ENCODE measurements at regions not wholly inside any gene's neighbourhood (a gene's known extent, or its start where the extent isn't known, plus 50 kb on each side); places are given as distances from the start of the nearest gene placed in this dataset.

DNA sequence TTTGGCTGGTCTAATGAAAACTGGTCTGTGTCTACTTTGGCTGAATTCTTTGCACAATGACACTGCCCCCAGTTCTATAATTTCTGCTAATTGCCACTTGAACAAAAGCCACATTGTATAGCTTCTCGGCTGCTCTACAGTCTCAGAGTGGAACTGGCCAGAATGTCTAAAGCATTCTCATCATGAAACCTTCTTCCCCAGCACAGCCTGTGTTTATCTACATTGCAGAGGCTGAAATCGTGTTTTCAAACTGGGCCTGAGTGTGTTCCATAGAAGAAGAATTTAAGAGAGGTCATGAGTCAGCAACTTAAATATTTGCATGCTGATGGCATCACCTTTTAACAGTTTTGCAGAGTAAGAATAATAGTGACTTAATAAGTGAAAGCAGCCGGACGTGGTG lies 177.2 kb downstream of the BUB3 start:
- Histone ChIP-seq H4K8ac (ENCODE audit: low read length) (no peak overlapping the region), H2AFZ (ENCODE audit: low read depth, low read length) (no peak overlapping the region), H3K4me2 (ENCODE audit: low read length, poor library complexity, severe bottlenecking) (no peak overlapping the region), H3K79me1 (replicated peaks; ENCODE audit: low read length, poor library complexity, severe bottlenecking) (no peaks in the 10 kb centered on the region), H2BK15ac (ENCODE audit: low read depth, poor library complexity, severe bottlenecking) (no peak overlapping the region), H3K23ac (ENCODE audit: low read length in 2 of 2) (no peak overlapping the region), H3K27me3 (ENCODE audit: control insufficient read depth in 1 of 2, insufficient read depth in 1 of 2, low read length in 2 of 2) (no peaks in the 10 kb centered on the region), H3K4ac (ENCODE audit: low read depth in 1 of 2, low read length in 2 of 2) (no peak overlapping the region), H3K4me3 (ENCODE audit: insufficient read depth in 1 of 2, low read depth in 1 of 2, low read length in 2 of 2) (no peak overlapping the region), H3K9me3 (ENCODE audit: control insufficient read depth, low read length) (peaks cover 1% of the 10 kb centered on the region), H2BK120ac (ENCODE audit: low read depth, low read length) (no peak overlapping the region), H3K18ac (ENCODE audit: low read depth in 1 of 2, low read length in 2 of 2) (no peak overlapping the region), H2AK5ac (ENCODE audit: low read length, severe bottlenecking) (no peak overlapping the region), H3K9ac (ENCODE audit: low read length) (no peak overlapping the region), H3K27ac (ENCODE audit: low read length, poor library complexity, severe bottlenecking) (no peak overlapping the region), H3K14ac (ENCODE audit: low read length in 2 of 2) (no peak overlapping the region), H3K4me1 (ENCODE audit: control insufficient read depth, insufficient read depth, low read depth, low read length) (no peaks in the 10 kb centered on the region), H3K36me3 (ENCODE audit: control insufficient read depth in 1 of 2, insufficient read depth in 2 of 2, low read depth in 1 of 2, low read length in 2 of 2) (no peaks in the 10 kb centered on the region), H2BK12ac (ENCODE audit: low read length in 2 of 2) (no peak overlapping the region), H2BK5ac (ENCODE audit: low read depth, low read length, poor library complexity, severe bottlenecking) (no peak overlapping the region), H4K91ac (ENCODE audit: low read length) (no peak overlapping the region)
- no peak for DNase-seq
- WGBS, result 64% methylated on average over 4 of the region's 4 CpGs

DNA sequence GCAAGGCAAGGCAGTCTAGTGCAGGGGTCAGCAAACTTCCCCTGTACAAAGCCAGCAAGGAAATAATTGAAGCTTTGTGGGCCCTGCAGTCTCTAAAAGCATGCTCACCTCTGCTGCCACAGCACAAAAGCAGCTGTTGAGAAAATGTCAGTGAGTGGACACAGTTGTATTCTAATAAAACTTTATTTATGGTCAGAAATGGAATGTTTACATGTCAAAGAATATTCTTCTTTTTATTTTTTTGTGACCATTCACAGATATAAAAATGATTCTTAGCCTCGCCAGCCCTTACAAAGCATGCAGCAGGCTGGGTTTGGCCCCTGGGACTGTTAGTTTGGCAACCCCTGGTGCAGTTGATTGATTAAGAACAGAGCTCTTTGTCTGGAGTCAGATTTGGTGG lies 192.4 kb downstream of the BUB3 start:
- 50% methylated on average over 1 of the region's 1 CpG for WGBS
- H4K8ac ChIP-seq (ENCODE audit: low read length), result no peak overlapping the region
- H4K91ac ChIP-seq (ENCODE audit: low read length), result no peak overlapping the region
- no peak overlapping the region for H2BK15ac ChIP-seq (ENCODE audit: low read depth, poor library complexity, severe bottlenecking)
- H3K23ac ChIP-seq (ENCODE audit: low read length in 2 of 2), result no peak overlapping the region
- H2AK5ac ChIP-seq (ENCODE audit: low read length, severe bottlenecking), result no peak overlapping the region
- H3K27ac ChIP-seq (ENCODE audit: low read length, poor library complexity, severe bottlenecking), result no peak overlapping the region
- H2BK12ac ChIP-seq (ENCODE audit: low read length in 2 of 2), result no peak overlapping the region
- H3K14ac ChIP-seq (ENCODE audit: low read length in 2 of 2), result no peak overlapping the region
- no peak overlapping the region for H3K18ac ChIP-seq (ENCODE audit: low read depth in 1 of 2, low read length in 2 of 2)
- H2BK120ac ChIP-seq (ENCODE audit: low read depth, low read length), result no peak overlapping the region
- no peaks in the 10 kb centered on the region for H3K9me3 ChIP-seq (ENCODE audit: control insufficient read depth, low read length)
- H3K27me3 ChIP-seq (ENCODE audit: control insufficient read depth in 1 of 2, insufficient read depth in 1 of 2, low read length in 2 of 2), result no peaks in the 10 kb centered on the region
- no peaks in the 10 kb centered on the region for H3K79me1 ChIP-seq (replicated peaks; ENCODE audit: low read length, poor library complexity, severe bottlenecking)
- DNase-seq, result no peak
- no peak overlapping the region for H3K4ac ChIP-seq (ENCODE audit: low read depth in 1 of 2, low read length in 2 of 2)
- H2AFZ ChIP-seq (ENCODE audit: low read depth, low read length), result no peak overlapping the region
- H3K4me1 ChIP-seq (ENCODE audit: control insufficient read depth, insufficient read depth, low read depth, low read length), result no peaks in the 10 kb centered on the region
- H3K36me3 ChIP-seq (ENCODE audit: control insufficient read depth in 1 of 2, insufficient read depth in 2 of 2, low read depth in 1 of 2, low read length in 2 of 2), result no peaks in the 10 kb centered on the region
- H2BK5ac ChIP-seq (ENCODE audit: low read depth, low read length, poor library complexity, severe bottlenecking), result no peak overlapping the region
- no peak overlapping the region for H3K4me3 ChIP-seq (ENCODE audit: insufficient read depth in 1 of 2, low read depth in 1 of 2, low read length in 2 of 2)
- H3K4me2 ChIP-seq (ENCODE audit: low read length, poor library complexity, severe bottlenecking), result no peak overlapping the region
- H3K9ac ChIP-seq (ENCODE audit: low read length), result no peak overlapping the region

DNA sequence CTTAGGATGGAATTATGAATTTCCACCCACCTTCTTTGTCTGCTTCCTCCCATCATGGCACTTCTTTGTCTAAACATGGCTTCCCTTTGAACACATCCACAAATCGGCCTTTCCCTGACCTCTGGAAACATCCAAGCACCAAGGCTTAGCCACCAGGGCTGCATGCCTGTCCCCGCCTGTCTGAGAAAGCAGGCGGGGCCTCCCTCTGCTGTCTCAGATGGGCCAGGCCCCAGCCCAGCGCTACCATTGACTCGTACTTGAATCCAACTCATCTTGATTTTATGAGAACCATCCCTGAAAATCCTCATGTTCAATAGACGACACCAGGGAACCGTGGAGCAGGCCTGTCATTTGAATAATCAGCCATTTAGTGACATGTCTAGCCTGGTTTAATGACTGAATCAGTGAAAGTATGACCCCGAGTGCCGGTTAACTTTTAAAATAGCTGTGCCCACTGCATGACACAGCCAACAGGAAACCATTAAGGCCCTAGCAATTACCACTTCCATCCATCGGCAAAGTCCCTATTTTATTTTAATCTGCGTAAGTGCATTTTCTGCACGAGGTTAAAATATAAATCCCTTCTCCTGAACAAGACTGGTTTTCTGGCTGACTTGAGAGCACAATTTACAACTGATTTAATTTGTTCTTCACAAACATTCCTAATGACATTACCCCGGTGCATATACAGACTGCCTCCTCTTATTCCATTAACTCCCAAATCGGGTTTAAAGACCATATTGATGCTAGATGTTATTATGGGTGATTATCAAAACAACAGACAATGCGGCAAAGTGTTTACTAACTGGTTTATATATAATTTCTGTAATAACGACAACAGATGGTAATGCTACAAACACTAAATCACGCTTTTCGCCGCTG lies 194.7 kb downstream of the BUB3 start:
- Histone ChIP-seq H2BK120ac (ENCODE audit: low read depth, low read length) (no peak overlapping the region), H2AK5ac (ENCODE audit: low read length, severe bottlenecking) (no peak overlapping the region), H4K8ac (ENCODE audit: low read length) (no peak overlapping the region), H2BK12ac (ENCODE audit: low read length in 2 of 2) (no peak overlapping the region), H3K4ac (ENCODE audit: low read depth in 1 of 2, low read length in 2 of 2) (no peak overlapping the region), H3K23ac (ENCODE audit: low read length in 2 of 2) (no peak overlapping the region), H3K4me2 (ENCODE audit: low read length, poor library complexity, severe bottlenecking) (no peak overlapping the region), H2BK15ac (ENCODE audit: low read depth, poor library complexity, severe bottlenecking) (no peak overlapping the region), H3K18ac (ENCODE audit: low read depth in 1 of 2, low read length in 2 of 2) (no peak overlapping the region), H4K91ac (ENCODE audit: low read length) (no peak overlapping the region), H3K14ac (ENCODE audit: low read length in 2 of 2) (no peak overlapping the region), H3K27me3 (ENCODE audit: control insufficient read depth in 1 of 2, insufficient read depth in 1 of 2, low read length in 2 of 2) (no peaks in the 10 kb centered on the region), H3K9ac (ENCODE audit: low read length) (no peak overlapping the region), H3K9me3 (ENCODE audit: control insufficient read depth, low read length) (no peaks in the 10 kb centered on the region), H2BK5ac (ENCODE audit: low read depth, low read length, poor library complexity, severe bottlenecking) (no peak overlapping the region), H3K4me3 (ENCODE audit: insufficient read depth in 1 of 2, low read depth in 1 of 2, low read length in 2 of 2) (no peak overlapping the region), H2AFZ (ENCODE audit: low read depth, low read length) (no peak overlapping the region), H3K79me1 (replicated peaks; ENCODE audit: low read length, poor library complexity, severe bottlenecking) (no peaks in the 10 kb centered on the region), H3K36me3 (ENCODE audit: control insufficient read depth in 1 of 2, insufficient read depth in 2 of 2, low read depth in 1 of 2, low read length in 2 of 2) (no peaks in the 10 kb centered on the region), H3K4me1 (ENCODE audit: control insufficient read depth, insufficient read depth, low read depth, low read length) (no peaks in the 10 kb centered on the region), H3K27ac (ENCODE audit: low read length, poor library complexity, severe bottlenecking) (no peak overlapping the region)
- no peak for DNase-seq
- WGBS, result 81% methylated on average over 16 of the region's 19 CpGs

DNA sequence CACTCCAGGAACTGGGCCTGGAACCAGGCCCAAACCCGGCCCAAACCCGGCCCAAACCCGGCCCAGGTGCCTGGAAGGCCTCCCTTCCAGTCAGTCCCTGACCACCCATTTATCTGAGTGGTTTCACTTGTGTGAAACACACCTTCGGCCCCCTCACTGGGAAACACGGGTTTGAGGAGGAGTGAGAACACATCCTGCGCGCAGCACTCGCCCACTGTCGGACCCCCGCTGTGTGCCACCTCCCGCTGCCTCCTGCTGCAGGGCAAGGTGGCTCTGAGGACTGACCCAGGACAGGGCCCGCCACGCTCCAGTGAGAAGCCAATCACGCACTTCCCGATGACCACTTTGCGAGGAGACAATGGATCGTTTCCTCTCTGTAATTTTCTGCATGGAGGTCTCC lies 197.5 kb downstream of the BUB3 start:
- H2BK5ac ChIP-seq (ENCODE audit: low read depth, low read length, poor library complexity, severe bottlenecking), result no peak overlapping the region
- no peaks in the 10 kb centered on the region for H3K36me3 ChIP-seq (ENCODE audit: control insufficient read depth in 1 of 2, insufficient read depth in 2 of 2, low read depth in 1 of 2, low read length in 2 of 2)
- H4K8ac ChIP-seq (ENCODE audit: low read length), result no peak overlapping the region
- no peak for DNase-seq
- H3K4me2 ChIP-seq (ENCODE audit: low read length, poor library complexity, severe bottlenecking), result no peak overlapping the region
- H3K79me1 ChIP-seq (replicated peaks; ENCODE audit: low read length, poor library complexity, severe bottlenecking), result no peaks in the 10 kb centered on the region
- H3K4me3 ChIP-seq (ENCODE audit: insufficient read depth in 1 of 2, low read depth in 1 of 2, low read length in 2 of 2), result no peak overlapping the region
- no peak overlapping the region for H2BK15ac ChIP-seq (ENCODE audit: low read depth, poor library complexity, severe bottlenecking)
- no peak overlapping the region for H3K18ac ChIP-seq (ENCODE audit: low read depth in 1 of 2, low read length in 2 of 2)
- no peak overlapping the region for H3K4ac ChIP-seq (ENCODE audit: low read depth in 1 of 2, low read length in 2 of 2)
- no peaks in the 10 kb centered on the region for H3K9me3 ChIP-seq (ENCODE audit: control insufficient read depth, low read length)
- no peak overlapping the region for H3K14ac ChIP-seq (ENCODE audit: low read length in 2 of 2)
- 87% methylated on average over 17 of the region's 17 CpGs for WGBS
- H2AK5ac ChIP-seq (ENCODE audit: low read length, severe bottlenecking), result no peak overlapping the region
- no peak overlapping the region for H2BK120ac ChIP-seq (ENCODE audit: low read depth, low read length)
- H3K4me1 ChIP-seq (ENCODE audit: control insufficient read depth, insufficient read depth, low read depth, low read length), result no peaks in the 10 kb centered on the region
- H3K9ac ChIP-seq (ENCODE audit: low read length), result no peak overlapping the region
- no peak overlapping the region for H2BK12ac ChIP-seq (ENCODE audit: low read length in 2 of 2)
- H3K27me3 ChIP-seq (ENCODE audit: control insufficient read depth in 1 of 2, insufficient read depth in 1 of 2, low read length in 2 of 2), result no peaks in the 10 kb centered on the region
- no peak overlapping the region for H4K91ac ChIP-seq (ENCODE audit: low read length)
- H3K23ac ChIP-seq (ENCODE audit: low read length in 2 of 2), result no peak overlapping the region
- H3K27ac ChIP-seq (ENCODE audit: low read length, poor library complexity, severe bottlenecking), result no peak overlapping the region
- H2AFZ ChIP-seq (ENCODE audit: low read depth, low read length), result no peak overlapping the region

Data from mesenchymal stem cell (in vitro differentiated cells and primary cell).